Gastrocnemius medialis (tissue), 4 donors: ENCODE measurements at regions not wholly inside any gene's neighbourhood (a gene's known extent, or its start where the extent isn't known, plus 50 kb on each side); places are given as distances from the start of the nearest gene placed in this dataset.

ENCODE experiments used
- ATAC-seq, 2 donors: fragments of 150-250 bp; one replicate each; pipeline ENCODE4 v1.9.1; 2016
- DNase-seq, 2 donors: peaks; one replicate each; pipeline ENCODE4 v3.0.0-alpha.2; 2019
- H3K27ac ChIP-seq, 4 donors: fragments of 200-600 bp; sonication (generic); 1 replicate in 1 of 4; 2 replicates in 3 of 4; pipeline ENCODE4 v1.5.1; 2016 to 2018; ENCODE audit warnings: mild to moderate bottlenecking in 2 of 4, moderate library complexity in 1 of 4
- H3K27me3 ChIP-seq, 3 donors: fragments of 200-600 bp; sonication (generic) in 2 of 3; 1 replicate in 1 of 3; 2 replicates in 2 of 3; pipeline versions ENCODE4 v1.5.1 to v1.6.0; 2016 to 2019; ENCODE audit warnings: mild to moderate bottlenecking in 1 of 3, moderate library complexity in 1 of 3
- H3K36me3 ChIP-seq, 2 donors: fragments of 200-600 bp; sonication (generic) in 1 of 2; one replicate each; pipeline ENCODE4 v1.5.1; 2017 to 2018
- H3K4me1 ChIP-seq, 2 donors: fragments of 200-600 bp; sonication (generic) in 1 of 2; one replicate each; pipeline ENCODE4 v1.5.1; 2016 to 2017; ENCODE audit warnings: mild to moderate bottlenecking in 2 of 2
- H3K4me3 ChIP-seq, 4 donors: fragments of 200-600 bp; sonication (generic) in 3 of 4; 1 replicate in 1 of 4; 2 replicates in 3 of 4; pipeline ENCODE4 v1.5.1; 2016 to 2019; ENCODE audit warnings: mild to moderate bottlenecking in 2 of 4
- H3K9me3 ChIP-seq, 3 donors: fragments of 200-600 bp; sonication (generic) in 2 of 3; 1 replicate in 1 of 3; 2 replicates in 2 of 3; pipeline ENCODE4 v1.5.1; 2016 to 2019
- CTCF ChIP-seq, 5 experiments: fragments of 450-650 bp in 3 of 5; fragments of 200-600 bp in 2 of 5; sonication (generic) in 2 of 5; IDR thresholded peaks in 4 of 5; conservative IDR thresholded peaks in 1 of 5; 1 replicate in 4 of 5; 2 replicates in 1 of 5; pipeline ENCODE4 v1.5.1; 2016 to 2019; ENCODE audit warnings: antibody characterized with exemption in 5 of 5, mild to moderate bottlenecking in 3 of 5, moderate library complexity in 3 of 5
- POLR2A ChIP-seq, 2 donors: fragments of 450-650 bp; IDR thresholded peaks; one replicate each; pipeline ENCODE4 v1.6.1; 2017; ENCODE audit warnings: antibody characterized with exemption in 2 of 2, mild to moderate bottlenecking in 2 of 2, moderate library complexity in 2 of 2
- in situ Hi-C, 4 donors: fragments of 200-750 bp; cut with MboI; loops; one replicate each; pipeline versions ENCODE4 v1.15.0 to v1.8.0; 2017; ENCODE audit warnings: low sequenced_read_pairs in 4 of 4
- intact Hi-C: fragments of 100-400 bp; cut with DNase I; formaldehyde crosslinking; loops from one replicate; pipeline ENCODE4 v1.15.1; 2023; ENCODE audit warnings: low total_unique reads

- Histone ChIP-seq H3K36me3 (no peaks in the 10 kb centered on the region), H3K27me3 (no peaks in the 10 kb centered on the region), H3K9me3 (no peaks in the 10 kb centered on the region), H3K4me1 (no peaks in the 10 kb centered on the region), H3K27ac (no peak overlapping the region), H3K4me3 (no peak overlapping the region)
- ATAC-seq (no peak), DNase-seq (no peak)
- intact Hi-C loops (no loop called here), in situ Hi-C loops (no loop called here)
- TF ChIP-seq POLR2A (IDR thresholded peaks at IDR 0.05) (no peak), CTCF (IDR thresholded peaks at IDR 0.05 in 4 of 5, conservative IDR thresholded peaks at IDR 0.05 in 1 of 5) (no peak)
Measured at GRCh38 chr3:23662079-23662617, 143.6 kb upstream of the UBE2E1 start.

GRCh38 chr3:23663246-23663645 is 142.5 kb upstream of the UBE2E1 start:
- Histone ChIP-seq H3K27ac (no peak overlapping the region), H3K4me1 (peaks cover 0 to 2% of the 10 kb centered on the region in 2 donors), H3K4me3 (no peak overlapping the region), H3K27me3 (no peaks in the 10 kb centered on the region), H3K36me3 (no peaks in the 10 kb centered on the region), H3K9me3 (no peaks in the 10 kb centered on the region)
- intact Hi-C loops (no loop called here), in situ Hi-C loops (no loop called here)
- no peak for TF ChIP-seq POLR2A (IDR thresholded peaks at IDR 0.05)
- TF ChIP-seq CTCF (IDR thresholded peaks at IDR 0.05 in 4 of 5, conservative IDR thresholded peaks at IDR 0.05 in 1 of 5) = no peak
- DNase-seq (no peak), ATAC-seq (no peak)

GRCh38 chr3:23663661-23664186 is 142.0 kb upstream of the UBE2E1 start:
- no peak for DNase-seq
- no peak for TF ChIP-seq CTCF (IDR thresholded peaks at IDR 0.05 in 4 of 5, conservative IDR thresholded peaks at IDR 0.05 in 1 of 5)
- TF ChIP-seq POLR2A (IDR thresholded peaks at IDR 0.05) = no peak
- intact Hi-C loops = no loop called here
- no peak for ATAC-seq
- Histone ChIP-seq H3K27ac (no peak overlapping the region), H3K9me3 (no peaks in the 10 kb centered on the region), H3K4me1 (peaks cover 0 to 6% of the 10 kb centered on the region in 2 donors), H3K4me3 (no peak overlapping the region), H3K27me3 (no peaks in the 10 kb centered on the region), H3K36me3 (no peaks in the 10 kb centered on the region)
- in situ Hi-C loops = no loop called here

- Histone ChIP-seq H3K9me3 (no peaks in the 10 kb centered on the region), H3K27ac (no peak overlapping the region), H3K4me3 (no peak overlapping the region), H3K4me1 (peaks cover 0 to 8% of the 10 kb centered on the region in 2 donors), H3K27me3 (no peaks in the 10 kb centered on the region), H3K36me3 (no peaks in the 10 kb centered on the region)
- in situ Hi-C loops = no loop called here
- DNase-seq (no peak), ATAC-seq (no peak)
- no peak for TF ChIP-seq POLR2A (IDR thresholded peaks at IDR 0.05)
- TF ChIP-seq CTCF (IDR thresholded peaks at IDR 0.05 in 4 of 5, conservative IDR thresholded peaks at IDR 0.05 in 1 of 5) = no peak
- intact Hi-C loops = no loop called here
Measured at GRCh38 chr3:23664459-23664858, 141.3 kb upstream of the UBE2E1 start.

GRCh38 chr3:23665741-23666140 is 140.0 kb upstream of the UBE2E1 start:
- H3K36me3 ChIP-seq = no peaks in the 10 kb centered on the region
- in situ Hi-C loops (no loop called here), intact Hi-C loops (no loop called here)
- H3K27me3 ChIP-seq = no peaks in the 10 kb centered on the region
- no peaks in the 10 kb centered on the region for H3K9me3 ChIP-seq
- TF ChIP-seq CTCF (IDR thresholded peaks at IDR 0.05 in 4 of 5, conservative IDR thresholded peaks at IDR 0.05 in 1 of 5) (no peak), POLR2A (IDR thresholded peaks at IDR 0.05) (no peak)
- no peak overlapping the region for H3K27ac ChIP-seq
- ATAC-seq = no peak
- peaks cover 0 to 8% of the 10 kb centered on the region in 2 donors for H3K4me1 ChIP-seq
- no peak for DNase-seq
- no peak overlapping the region for H3K4me3 ChIP-seq
